GM23338 (cell line): ENCODE measurements at regions not wholly inside any gene's neighbourhood (a gene's known extent, or its start where the extent isn't known, plus 50 kb on each side); places are given as distances from the start of the nearest gene placed in this dataset.
A peak's percentile ranks its signal among the peaks of the same experiment; 100 is the strongest.

Source experiments
- ATAC-seq: fragments of 200-7000 bp; cut with Tn5 transposase; 3 replicates; pipeline ENCODE4 v1.9.1; 2020
- DNase-seq: peaks from one replicate; pipeline ENCODE4 v3.0.0-alpha.2; 2015; ENCODE audit warnings: low spot score
- H2AFZ ChIP-seq: fragments of 200-600 bp; sonication (generic); 2 replicates; pipeline ENCODE4 v1.8.0; 2016; ENCODE audit warnings: antibody characterized with exemption, mild to moderate bottlenecking, moderate library complexity
- H3F3A ChIP-seq: fragments of 200-600 bp; sonication (generic); replicated peaks from 2 replicates; pipeline ENCODE4 v1.8.0; 2017; ENCODE audit warnings: antibody characterized with exemption, mixed run types, low read depth
- H3K27ac ChIP-seq: fragments of 200-600 bp; sonication (generic); 2 replicates; pipeline ENCODE4 v1.6.1; 2016; ENCODE audit warnings: low read depth
- H3K27me3 ChIP-seq: fragments of 200-600 bp; sonication (generic); 2 replicates; pipeline ENCODE4 v1.8.0; 2016; ENCODE audit warnings: mild to moderate bottlenecking, mixed run types, moderate library complexity; ENCODE audit not compliant: insufficient read depth
- H3K36me3 ChIP-seq: fragments of 200-600 bp; sonication (generic); 2 replicates; pipeline ENCODE4 v1.8.0; 2016; ENCODE audit warnings: mild to moderate bottlenecking; ENCODE audit not compliant: insufficient read depth
- H3K4me1 ChIP-seq: fragments of 200-600 bp; sonication (generic); 2 replicates; pipeline ENCODE4 v1.8.0; 2016; ENCODE audit warnings: mild to moderate bottlenecking, moderate library complexity; ENCODE audit not compliant: insufficient read depth
- H3K4me2 ChIP-seq: fragments of 200-600 bp; sonication (generic); 2 replicates; pipeline ENCODE4 v1.7.1; 2017; ENCODE audit warnings: mixed run types
- H3K4me3 ChIP-seq: fragments of 200-600 bp; sonication (generic); 2 replicates; pipeline ENCODE4 v1.6.1; 2016; ENCODE audit warnings: mixed run types
- H3K79me2 ChIP-seq: fragments of 200-600 bp; sonication (generic); replicated peaks from 2 replicates; pipeline ENCODE4 v1.8.0; 2017; ENCODE audit warnings: mild to moderate bottlenecking; ENCODE audit not compliant: insufficient read depth
- H3K9me2 ChIP-seq: fragments of 200-600 bp; sonication (generic); 2 replicates; pipeline ENCODE4 v1.8.0; 2017; ENCODE audit not compliant: insufficient read depth
- H4K20me1 ChIP-seq: fragments of 200-600 bp; sonication (generic); replicated peaks from 2 replicates; pipeline ENCODE4 v1.8.0; 2017; ENCODE audit warnings: mild to moderate bottlenecking; ENCODE audit not compliant: insufficient read depth
- H3K27ac Mint-ChIP-seq: 2 replicates; pipeline ENCODE4 v1.8.0; 2020; ENCODE audit warnings: inconsistent platforms, mild to moderate bottlenecking, moderate library complexity, mixed read lengths
- H3K27me3 Mint-ChIP-seq: 3 replicates; pipeline ENCODE4 v1.8.0; 2022; ENCODE audit warnings: low read depth, mild to moderate bottlenecking, moderate library complexity, mixed read lengths, inconsistent platforms; ENCODE audit not compliant: insufficient read depth, poor library complexity
- H3K36me3 Mint-ChIP-seq: 3 replicates; pipeline ENCODE4 v1.8.0; 2021; ENCODE audit warnings: low read depth, mild to moderate bottlenecking, inconsistent platforms, moderate library complexity, mixed read lengths
- H3K4me1 Mint-ChIP-seq: 3 replicates; pipeline ENCODE4 v1.8.0; 2020; ENCODE audit warnings: mild to moderate bottlenecking, inconsistent platforms, mixed read lengths
- H3K4me3 Mint-ChIP-seq: 3 replicates; pipeline ENCODE4 v1.8.0; 2021; ENCODE audit warnings: moderate library complexity, mild to moderate bottlenecking, inconsistent platforms, mixed read lengths
- H3K9me3 Mint-ChIP-seq: 3 replicates; pipeline ENCODE4 v1.8.0; 2020; ENCODE audit warnings: moderate library complexity, mild to moderate bottlenecking, inconsistent platforms, mixed read lengths
- NANOG ChIP-seq: IDR thresholded peaks from 2 replicates; pipeline ENCODE4 v1.6.1; 2016; ENCODE audit warnings: antibody characterized with exemption, borderline replicate concordance
- ZNF462 ChIP-seq: fragments of 250-450 bp; sonication (Bioruptor Pico); IDR thresholded peaks from 2 replicates; pipeline ENCODE4 v1.5.0; 2020; ENCODE audit warnings: mild to moderate bottlenecking, moderate library complexity

- no peaks in the 10 kb centered on the region for H3K9me2 ChIP-seq
- no peak overlapping the region for H3K27ac Mint-ChIP-seq
Measured at GRCh38 chr2:185921048-185921756, 182.6 kb downstream of the FSIP2 start.

More at GRCh38 chr2:185921048-185921756, 182.6 kb downstream of the FSIP2 start:
- Histone ChIP-seq H3K27ac (no peak overlapping the region), H4K20me1 (no peaks in the 10 kb centered on the region), H3K79me2 (no peaks in the 10 kb centered on the region), H2AFZ (0 out of 2 replicates have a peak overlapping the region, but pooled peaks have one; percentile 6), H3F3A (no peaks in the 10 kb centered on the region), H3K27me3 (no peaks in the 10 kb centered on the region), H3K4me2 (no peak overlapping the region), H3K4me1 (no peaks in the 10 kb centered on the region), H3K4me3 (no peak overlapping the region), H3K36me3 (no peaks in the 10 kb centered on the region)
- no peaks in the 10 kb centered on the region for H3K36me3 Mint-ChIP-seq
- DNase-seq (no peak), ATAC-seq (peak; percentile 53; the same call in 2 of the 3 replicates)
- H3K4me3 Mint-ChIP-seq: no peak overlapping the region
- H3K9me3 Mint-ChIP-seq: no peaks in the 10 kb centered on the region
- H3K27me3 Mint-ChIP-seq: no peaks in the 10 kb centered on the region
- TF ChIP-seq NANOG (no peak), ZNF462 (0 out of 2 replicates have a peak, but pooled peaks have one; percentile 13)
- no peaks in the 10 kb centered on the region for H3K4me1 Mint-ChIP-seq
